Ovary (tissue), 7 donors: ENCODE measurements at regions not wholly inside any gene's neighbourhood (a gene's known extent, or its start where the extent isn't known, plus 50 kb on each side); places are given as distances from the start of the nearest gene placed in this dataset.

Source experiments
- DNase-seq, 5 donors: peaks; one replicate each; pipeline ENCODE4 v3.0.0-alpha.2; 2019 to 2020
- H3K27ac ChIP-seq, 2 donors: fragments of 200-600 bp; one replicate each; pipeline versions ENCODE4 v1.5.1 to v1.8.0; 2019 to 2022
- H3K27me3 ChIP-seq: fragments of 200-600 bp; one replicate; pipeline ENCODE4 v1.8.0; 2022
- H3K36me3 ChIP-seq: fragments of 200-600 bp; sonication (generic); one replicate; pipeline ENCODE4 v1.5.1; 2019
- H3K4me1 ChIP-seq: one replicate; pipeline ENCODE4 v1.8.1; 2013; ENCODE audit warnings: mild to moderate bottlenecking, moderate library complexity; ENCODE audit not compliant: insufficient read depth
- H3K4me3 ChIP-seq: fragments of 200-600 bp; sonication (generic); one replicate; pipeline ENCODE4 v1.5.1; 2017
- H3K9me3 ChIP-seq, 2 donors: fragments of 200-600 bp in 1 of 2; sonication (generic) in 1 of 2; one replicate each; pipeline versions ENCODE4 v1.5.1 to v1.8.1; 2013 to 2019; ENCODE audit warnings: mild to moderate bottlenecking in 1 of 2, moderate library complexity in 1 of 2
- EP300 ChIP-seq: sonication (generic); formaldehyde crosslinking; IDR thresholded peaks from one replicate; pipeline ENCODE4 v1.6.1; 2017; ENCODE audit warnings: antibody characterized with exemption
- POLR2A ChIP-seq: fragments of 450-650 bp; IDR thresholded peaks from one replicate; pipeline ENCODE4 v1.6.1; 2017; ENCODE audit warnings: antibody characterized with exemption, mild to moderate bottlenecking, moderate library complexity
- WGBS, 3 donors: extraction: QIAGEN DNeasy Blood & Tissue Kit in 1 of 3; methylation state at CpG; one replicate each; pipeline versions ENCODE4 v1.1.5 to v1.1.7; 2013 to 2017; 5-methylcytosine and 5-hydroxymethylcytosine counted together
- intact Hi-C, 4 donors: fragments of 100-400 bp; cut with DNase I; formaldehyde crosslinking; loops; one replicate each; pipeline versions ENCODE4 v1.11.0 to v1.15.1; 2022 to 2023
- TF ChIP-seq, protein P1 (sequence below), 3 donors: fragments of 450-650 bp in 2 of 3; fragments of 200-600 bp in 1 of 3; IDR thresholded peaks; one replicate each; pipeline versions ENCODE4 v1.5.1 to v1.8.0; 2016 to 2022; ENCODE audit warnings: antibody characterized with exemption in 3 of 3, mild to moderate bottlenecking in 1 of 3
- donor health status: DM: no; HTN: no; CAD: no; lungs with moderate emphysema.
- donor health status: DM: no; HTN: no; CAD: no.
- donor health status: Bipolar disorder and iron deficiency.
- donor health status: DM: no; HTN: no; CAD: no.
- donor health status: DM: yes; HTN: yes; CAD: no.

- H3K4me3 ChIP-seq: no peak overlapping the region
- WGBS, 3 donors: 19 to 62% (median 27%) methylated on average over 1 of the region's 1 CpG
- no peak for DNase-seq
- TF ChIP-seq, protein P1, sequence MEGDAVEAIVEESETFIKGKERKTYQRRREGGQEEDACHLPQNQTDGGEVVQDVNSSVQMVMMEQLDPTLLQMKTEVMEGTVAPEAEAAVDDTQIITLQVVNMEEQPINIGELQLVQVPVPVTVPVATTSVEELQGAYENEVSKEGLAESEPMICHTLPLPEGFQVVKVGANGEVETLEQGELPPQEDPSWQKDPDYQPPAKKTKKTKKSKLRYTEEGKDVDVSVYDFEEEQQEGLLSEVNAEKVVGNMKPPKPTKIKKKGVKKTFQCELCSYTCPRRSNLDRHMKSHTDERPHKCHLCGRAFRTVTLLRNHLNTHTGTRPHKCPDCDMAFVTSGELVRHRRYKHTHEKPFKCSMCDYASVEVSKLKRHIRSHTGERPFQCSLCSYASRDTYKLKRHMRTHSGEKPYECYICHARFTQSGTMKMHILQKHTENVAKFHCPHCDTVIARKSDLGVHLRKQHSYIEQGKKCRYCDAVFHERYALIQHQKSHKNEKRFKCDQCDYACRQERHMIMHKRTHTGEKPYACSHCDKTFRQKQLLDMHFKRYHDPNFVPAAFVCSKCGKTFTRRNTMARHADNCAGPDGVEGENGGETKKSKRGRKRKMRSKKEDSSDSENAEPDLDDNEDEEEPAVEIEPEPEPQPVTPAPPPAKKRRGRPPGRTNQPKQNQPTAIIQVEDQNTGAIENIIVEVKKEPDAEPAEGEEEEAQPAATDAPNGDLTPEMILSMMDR (IDR thresholded peaks at IDR 0.05): no peak
- no peak for TF ChIP-seq POLR2A
- TF ChIP-seq EP300: no peak
- H3K36me3 ChIP-seq: no peaks in the 10 kb centered on the region
- no peaks in the 10 kb centered on the region for H3K27me3 ChIP-seq
- intact Hi-C loops: no loop called here
- no peaks in the 10 kb centered on the region for H3K9me3 ChIP-seq
- H3K27ac ChIP-seq: no peak overlapping the region
- no peaks in the 10 kb centered on the region for H3K4me1 ChIP-seq
Observed at GRCh38 chr1:66452162-66452561, 81.8 kb upstream of the SGIP1 start.

DNA sequence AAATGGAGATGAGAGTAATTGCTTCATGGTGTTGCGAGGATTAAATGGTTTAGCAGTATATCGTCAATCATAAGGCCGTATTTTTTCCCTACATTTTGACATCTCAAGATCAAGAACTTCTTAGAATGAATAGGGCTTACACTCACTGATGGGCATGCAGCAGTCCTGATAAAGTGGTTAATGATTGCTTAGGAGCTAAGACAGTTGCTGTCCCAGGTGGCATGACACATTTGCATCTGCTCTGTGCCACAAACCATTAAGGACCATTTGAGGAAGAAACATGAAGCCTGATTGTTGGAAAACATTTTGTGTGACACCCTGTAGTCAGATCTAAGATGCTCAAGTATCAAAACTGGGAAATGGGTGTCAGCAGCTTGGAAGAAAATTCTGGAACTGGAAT, 81.0 kb upstream of the SGIP1 start:
- no peak for TF ChIP-seq POLR2A
- no peak for TF ChIP-seq EP300
- TF ChIP-seq, protein P1 (IDR thresholded peaks at IDR 0.05): no peak
- Histone ChIP-seq H3K4me3 (no peak overlapping the region), H3K9me3 (no peaks in the 10 kb centered on the region), H3K27ac (no peak overlapping the region), H3K36me3 (no peaks in the 10 kb centered on the region), H3K4me1 (no peaks in the 10 kb centered on the region), H3K27me3 (no peaks in the 10 kb centered on the region)
- no peak for DNase-seq
- intact Hi-C loops: no loop called here
- WGBS, 3 donors: 93 to 99% (median 95%) methylated on average over 3 of the region's 3 CpGs

DNA sequence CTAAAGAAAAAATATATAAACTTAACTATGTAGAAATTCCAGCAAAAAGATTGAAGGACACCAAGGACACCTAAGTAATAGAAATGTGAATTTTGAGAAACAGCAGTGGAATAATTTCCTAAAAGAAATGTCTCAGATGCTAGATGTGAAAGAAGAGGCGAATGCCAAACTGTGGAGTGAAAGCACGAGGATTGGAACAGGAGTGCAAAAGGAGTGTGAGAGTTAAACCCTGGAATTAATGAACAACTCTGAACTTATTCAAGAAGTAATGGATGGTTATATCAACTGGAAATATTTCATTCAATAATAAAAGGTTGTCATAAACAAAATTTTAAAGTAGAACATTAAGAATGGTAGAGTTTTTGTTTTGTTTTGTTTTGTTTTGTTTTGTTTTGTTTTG, 78.5 kb upstream of the SGIP1 start:
- no peak overlapping the region for H3K4me3 ChIP-seq
- no peaks in the 10 kb centered on the region for H3K27me3 ChIP-seq
- H3K9me3 ChIP-seq: no peaks in the 10 kb centered on the region
- intact Hi-C loops: no loop called here
- TF ChIP-seq POLR2A (no peak), EP300 (no peak)
- TF ChIP-seq, protein P1 (IDR thresholded peaks at IDR 0.05): no peak
- no peak overlapping the region for H3K27ac ChIP-seq
- no peaks in the 10 kb centered on the region for H3K4me1 ChIP-seq
- H3K36me3 ChIP-seq: no peaks in the 10 kb centered on the region
- WGBS, 3 donors: 70 to 76% (median 73%) methylated on average over 2 of the region's 2 CpGs
- DNase-seq: no peak

DNA sequence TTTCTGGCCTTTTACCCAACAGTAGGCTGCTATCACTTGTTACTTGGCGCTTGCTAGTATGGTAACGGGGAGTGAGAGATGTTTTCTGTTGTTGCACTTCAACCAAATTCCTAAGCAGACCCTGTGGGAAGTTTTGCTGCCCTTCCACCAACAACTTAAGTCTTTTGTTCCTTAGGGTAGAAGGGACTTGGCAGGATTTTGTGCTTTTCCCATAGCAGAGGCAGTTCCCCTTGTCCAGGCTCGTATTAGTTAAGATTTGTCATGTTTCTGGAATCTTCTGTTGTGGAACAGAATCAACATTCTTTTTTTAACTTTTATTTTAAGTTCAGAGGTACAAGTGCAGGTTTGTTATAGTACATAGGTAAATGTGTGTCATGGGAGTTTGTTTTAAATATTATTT, 73.2 kb upstream of the SGIP1 start:
- Histone ChIP-seq H3K27me3 (no peaks in the 10 kb centered on the region), H3K27ac (no peak overlapping the region), H3K4me3 (no peak overlapping the region), H3K9me3 (peaks cover 0 to 3% of the 10 kb centered on the region in 2 donors), H3K36me3 (no peaks in the 10 kb centered on the region), H3K4me1 (no peaks in the 10 kb centered on the region)
- 56 to 67% (median 60%) methylated on average over 3 of the region's 3 CpGs for WGBS, 3 donors
- DNase-seq: no peak
- no peak for TF ChIP-seq POLR2A
- intact Hi-C loops: no loop called here

GRCh38 chr1:66462313-66462712, 71.6 kb upstream of the SGIP1 start:
- TF ChIP-seq POLR2A: no peak
- no peak for TF ChIP-seq EP300
- TF ChIP-seq, protein P1 (IDR thresholded peaks at IDR 0.05): no peak
- no peaks in the 10 kb centered on the region for H3K27me3 ChIP-seq
- H3K27ac ChIP-seq: no peak overlapping the region
- intact Hi-C loops: no loop called here
- no peak for DNase-seq
- H3K9me3 ChIP-seq: peaks cover 0 to 3% of the 10 kb centered on the region in 2 donors
- H3K4me1 ChIP-seq: no peaks in the 10 kb centered on the region
- no peak overlapping the region for H3K4me3 ChIP-seq
- no peaks in the 10 kb centered on the region for H3K36me3 ChIP-seq
- whole genome bisulfite sequencing, 3 donors: 90 to 94% (median 91%) methylated on average over 2 of the region's 2 CpGs
